TTC549 (cell line): ENCODE measurements at regions not wholly inside any gene's neighbourhood (a gene's known extent, or its start where the extent isn't known, plus 50 kb on each side); places are given as distances from the start of the nearest gene placed in this dataset.

Source experiments
- FAIRE-seq: peaks from 2 replicates; lab custom pipeline; 2012; peaks lifted over from hg19 to GRCh38; lab: Jason Lieb, UNC

DNA sequence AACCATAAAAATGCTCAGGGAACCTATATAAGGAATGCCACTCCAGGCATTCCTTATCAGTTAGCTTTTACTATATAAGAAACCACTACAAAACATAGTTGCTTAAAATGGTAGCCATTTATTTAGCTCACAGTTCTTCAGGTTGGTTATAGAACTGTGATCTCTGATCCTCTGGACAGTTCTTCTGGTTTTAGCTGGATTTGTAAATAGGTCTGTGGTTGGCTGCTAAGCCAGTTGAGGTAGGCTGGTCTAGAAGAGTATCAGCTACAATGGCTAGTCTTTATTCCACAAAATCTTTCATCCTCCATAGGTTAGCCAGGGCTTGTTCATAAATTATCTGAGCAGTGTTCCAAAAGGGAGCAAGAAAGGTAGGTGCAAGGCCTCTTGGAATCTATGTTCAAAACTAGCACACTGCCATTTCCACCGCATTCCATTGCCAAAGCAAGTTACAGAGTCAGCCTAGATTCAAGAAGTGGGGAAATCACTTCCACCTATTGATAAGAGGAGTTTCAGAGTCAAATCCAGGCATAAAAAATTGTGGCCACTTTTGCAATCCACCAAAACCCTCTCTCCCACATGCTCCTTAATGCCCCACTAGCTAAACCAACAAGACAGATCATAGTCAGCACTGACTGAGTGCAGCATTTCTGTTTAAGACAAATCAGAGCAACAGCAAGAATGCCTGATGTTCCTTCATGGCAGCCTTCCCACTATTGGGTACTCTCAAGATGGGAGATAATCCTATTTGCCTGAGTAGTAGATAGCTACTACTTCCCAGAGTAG, 146.4 kb downstream of the IRS1 start:
- FAIRE-seq: no peak

GRCh38 chr2:226652369-226652768, 147.3 kb downstream of the IRS1 start:
- no peak for FAIRE-seq

DNA sequence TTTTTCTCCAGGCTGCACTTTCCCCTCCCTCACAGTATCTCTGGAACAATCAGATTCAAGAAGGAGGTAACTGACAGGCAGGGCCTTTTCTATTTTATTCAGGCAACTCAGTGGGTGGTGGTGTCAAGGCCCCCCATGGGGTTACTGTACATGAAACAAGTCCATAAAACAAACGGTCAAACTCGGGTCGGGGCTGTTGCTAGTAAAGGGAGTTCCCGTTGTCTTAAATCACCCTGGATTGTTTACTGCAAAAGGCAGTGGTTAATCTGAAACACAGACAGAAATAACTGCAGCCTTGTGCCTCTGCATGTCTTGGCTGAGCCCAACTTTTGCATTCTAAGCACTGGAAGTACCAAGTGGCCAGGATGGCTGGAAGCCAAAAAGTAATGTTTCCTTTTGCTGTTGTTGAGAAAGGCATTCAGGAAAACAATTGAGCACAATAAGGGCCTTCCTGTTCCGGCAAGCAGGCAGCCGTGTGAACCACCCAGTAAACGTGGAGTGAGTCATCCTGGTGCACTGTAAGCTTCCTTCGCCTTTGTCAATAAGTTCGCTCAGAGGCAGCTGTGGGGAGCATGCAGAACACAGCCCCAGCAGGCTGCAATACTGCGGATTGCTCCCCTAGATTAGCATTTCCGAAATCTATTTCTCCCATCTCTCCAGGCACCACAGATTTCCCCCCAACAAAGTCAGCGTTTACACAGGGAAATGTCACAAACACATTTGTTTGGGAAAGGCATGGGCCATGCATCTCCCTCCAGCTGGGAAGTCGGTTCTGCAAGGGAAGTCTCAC, 149.6 kb downstream of the IRS1 start:
- FAIRE-seq: no peak

GRCh38 chr2:226649201-226649600, 150.4 kb downstream of the IRS1 start:
- no peak for FAIRE-seq

- FAIRE-seq: no peak
Observed at GRCh38 chr2:226647621-226648518, 151.8 kb downstream of the IRS1 start.

DNA sequence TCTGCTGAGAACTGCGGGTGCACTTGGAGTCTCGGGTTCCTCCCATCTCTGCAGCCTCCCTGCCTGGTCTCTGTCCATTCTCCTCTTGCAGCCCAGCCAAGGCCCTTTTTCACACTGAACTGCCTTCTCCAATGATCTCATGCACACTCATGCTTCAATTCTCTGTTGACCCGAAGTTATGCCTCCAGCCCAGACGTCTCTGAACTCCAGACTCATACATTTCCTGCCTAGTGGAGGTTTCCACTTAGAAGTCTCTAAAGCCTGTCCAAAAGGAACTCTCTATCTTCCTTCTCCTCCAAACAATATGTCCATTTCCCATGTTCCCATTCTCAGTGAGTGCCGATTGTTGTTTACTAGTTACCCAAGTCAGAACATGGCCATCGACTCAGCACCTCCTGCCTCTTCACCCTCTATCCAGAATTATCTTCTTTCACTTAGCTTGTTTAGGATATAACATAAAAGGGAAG, 155.2 kb downstream of the IRS1 start:
- no peak for FAIRE-seq

DNA sequence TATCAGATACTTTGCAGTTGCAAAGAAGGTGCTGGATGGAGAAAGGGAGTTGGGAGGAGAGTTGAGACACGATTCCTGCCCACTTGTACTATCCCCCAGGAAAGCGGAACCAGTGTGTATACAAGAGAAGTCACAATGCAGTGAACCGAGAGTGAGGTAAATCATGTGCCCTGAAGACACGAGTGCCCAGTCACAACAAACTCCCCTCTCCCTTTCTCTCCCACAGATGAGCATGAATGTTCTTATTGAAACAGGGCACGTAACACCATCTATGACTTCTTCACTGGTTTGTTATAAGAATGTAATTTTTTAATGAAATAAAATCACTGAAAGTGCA, 155.7 kb downstream of the IRS1 start:
- no peak for FAIRE-seq

GRCh38 chr2:226643030-226643945, 156.3 kb downstream of the IRS1 start:
- no peak for FAIRE-seq

GRCh38 chr2:226641008-226641407, 158.6 kb downstream of the IRS1 start:
- no peak for FAIRE-seq

GRCh38 chr2:226640501-226640900, 159.1 kb downstream of the IRS1 start:
- FAIRE-seq: no peak

DNA sequence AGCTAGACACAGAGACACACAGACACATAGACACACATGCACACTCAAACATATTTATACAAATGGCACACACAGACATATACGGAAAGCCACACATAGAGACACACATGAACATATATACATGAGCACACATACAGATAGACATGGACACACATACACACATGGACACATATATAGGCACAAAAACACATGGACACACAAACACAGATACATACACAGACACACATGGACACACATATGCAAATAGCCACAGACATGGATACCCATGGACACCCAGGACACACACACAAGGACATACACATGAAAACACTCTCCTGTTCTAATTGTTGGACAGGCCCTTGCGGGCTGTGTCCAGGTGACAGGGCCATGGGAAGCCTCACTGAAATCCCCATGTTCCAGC, 160.1 kb downstream of the IRS1 start:
- FAIRE-seq: no peak

DNA sequence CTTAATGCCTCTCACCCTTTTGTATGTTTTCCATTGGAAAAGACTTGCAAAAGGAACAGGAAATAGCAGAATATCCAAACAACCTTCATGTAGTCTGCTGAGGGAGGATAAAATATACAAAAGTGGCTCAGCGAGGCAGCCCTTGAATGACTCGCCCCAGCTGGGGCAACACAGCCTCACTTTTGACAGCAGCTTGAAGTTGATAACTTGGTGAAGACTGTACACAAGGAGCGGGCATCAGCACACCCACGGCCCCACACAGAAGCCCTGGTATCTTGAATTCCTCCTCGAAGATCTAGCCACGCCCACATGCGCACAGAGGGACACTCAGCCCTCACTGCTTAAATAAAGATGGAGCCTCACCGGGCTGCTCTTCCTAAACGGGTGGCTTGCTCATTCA, 161.0 kb downstream of the IRS1 start:
- FAIRE-seq: no peak

GRCh38 chr2:226637383-226637782, 162.2 kb downstream of the IRS1 start:
- FAIRE-seq: no peak

GRCh38 chr2:226636586-226636985, 163.0 kb downstream of the IRS1 start:
- FAIRE-seq: no peak

DNA sequence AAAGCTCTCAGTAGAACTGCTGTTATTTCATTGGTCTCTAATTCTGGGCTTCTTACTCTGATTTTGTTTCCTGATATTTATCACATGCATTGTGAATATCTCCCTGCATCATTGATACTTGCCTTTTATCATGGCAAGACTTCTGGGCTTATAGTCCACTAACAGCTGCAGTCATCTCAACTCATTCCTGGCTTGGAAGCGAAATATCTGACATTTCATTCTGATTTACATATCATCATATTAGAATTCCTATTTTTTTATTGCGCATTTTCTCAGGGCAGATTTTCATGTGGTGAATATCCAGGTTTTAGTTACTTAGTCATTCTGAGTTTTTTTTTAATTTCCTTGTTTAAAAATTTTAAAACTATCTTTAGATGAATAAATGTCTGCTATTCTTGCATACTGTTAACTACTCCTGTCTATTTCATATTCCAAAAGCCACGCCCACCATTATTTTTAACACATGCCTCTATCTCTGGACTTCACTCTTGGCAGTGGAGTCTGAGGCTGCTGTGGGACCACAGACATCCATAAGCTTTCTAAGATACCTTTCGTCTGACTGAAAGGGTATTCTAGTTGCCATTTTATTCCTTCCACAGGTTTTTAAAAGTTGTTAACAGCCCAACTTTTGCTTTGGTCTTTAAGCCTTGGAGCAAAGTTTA, 164.5 kb downstream of the IRS1 start:
- FAIRE-seq: no peak

DNA sequence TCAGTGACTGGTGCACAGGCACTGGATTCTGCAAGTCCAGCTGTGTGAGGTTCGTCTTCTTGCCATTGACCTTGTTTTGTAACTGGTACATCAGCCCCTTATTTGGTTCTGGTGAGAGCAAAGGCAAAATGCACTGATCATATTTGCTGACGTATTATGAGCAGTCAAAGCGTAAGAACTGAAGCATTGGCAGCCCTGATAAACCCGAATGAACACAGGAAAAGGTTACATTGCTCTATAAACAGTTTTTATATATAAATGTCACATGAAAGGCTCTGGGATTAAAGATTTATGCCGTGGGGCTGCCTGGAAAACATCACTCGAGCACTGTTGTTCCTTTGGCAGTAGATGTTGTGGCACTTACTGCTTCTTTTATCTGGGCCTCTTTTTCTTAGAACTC, 167.9 kb downstream of the IRS1 start:
- no peak for FAIRE-seq

- FAIRE-seq: no peak
Observed at GRCh38 chr2:226631187-226631586, 168.4 kb downstream of the IRS1 start.

- no peak for FAIRE-seq
Observed at GRCh38 chr2:226625946-226626345, 173.7 kb downstream of the IRS1 start.

DNA sequence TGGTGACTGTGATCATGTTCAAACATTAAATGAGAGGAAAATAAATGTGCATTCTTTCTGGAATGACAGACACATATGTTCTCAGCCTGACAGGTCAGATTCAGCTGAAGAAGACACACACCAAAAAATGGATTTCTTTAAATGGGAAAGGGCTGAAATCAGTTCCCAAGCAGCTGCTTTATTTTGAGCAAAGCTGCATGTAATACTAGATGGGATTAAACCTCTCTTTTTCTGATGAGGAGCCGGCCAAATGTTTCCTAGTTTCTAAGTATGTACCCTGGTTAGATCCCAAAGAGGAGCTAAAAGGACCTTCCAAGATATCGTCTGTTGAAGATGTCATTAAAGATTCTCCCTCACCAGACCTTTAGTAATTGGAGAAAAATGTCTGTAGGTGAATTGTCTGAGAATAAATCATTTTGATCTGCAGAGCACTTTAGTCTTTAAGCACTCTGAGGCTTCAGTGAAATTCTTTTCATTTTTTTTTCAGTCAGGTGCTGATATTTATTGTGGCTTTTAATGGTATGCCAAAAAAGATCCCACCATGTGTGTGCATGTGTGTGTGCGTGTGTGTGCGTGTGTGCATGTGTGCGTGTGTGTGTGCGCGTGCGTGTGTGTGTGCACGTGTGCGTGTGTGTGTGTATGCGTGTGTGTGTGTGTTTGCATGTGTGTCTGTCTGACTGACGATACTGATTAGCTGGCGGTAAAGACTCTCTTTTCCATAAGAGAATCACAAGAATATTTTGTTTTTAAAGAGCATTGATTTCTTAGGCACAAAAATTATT, 175.8 kb downstream of the IRS1 start:
- no peak for FAIRE-seq

- no peak for FAIRE-seq
Observed at GRCh38 chr2:226622484-226622883, 177.1 kb downstream of the IRS1 start.
